Gastroesophageal sphincter (tissue), 4 donors: ENCODE measurements at regions not wholly inside any gene's neighbourhood (a gene's known extent, or its start where the extent isn't known, plus 50 kb on each side); places are given as distances from the start of the nearest gene placed in this dataset.

Experiments
- ATAC-seq: fragments of 150-250 bp; one replicate; pipeline ENCODE4 v1.9.1; 2016; ENCODE audit warnings: mild to moderate bottlenecking, moderate library complexity
- H3K27ac ChIP-seq, 4 donors: fragments of 200-600 bp; sonication (generic) in 3 of 4; 1 replicate in 3 of 4; 2 replicates in 1 of 4; pipeline ENCODE4 v1.5.1; 2016 to 2019
- H3K27me3 ChIP-seq: fragments of 200-600 bp; sonication (generic); one replicate; pipeline ENCODE4 v1.5.1; 2019
- H3K36me3 ChIP-seq, 2 donors: fragments of 200-600 bp; sonication (generic); one replicate each; pipeline ENCODE4 v1.5.1; 2019; ENCODE audit warnings: control low read depth in 1 of 2
- H3K4me1 ChIP-seq, 3 donors: fragments of 200-600 bp; sonication (generic); 1 replicate in 2 of 3; 2 replicates in 1 of 3; pipeline ENCODE4 v1.5.1; 2016 to 2019; ENCODE audit warnings: control low read depth in 2 of 3
- H3K4me3 ChIP-seq, 2 donors: fragments of 200-600 bp; sonication (generic); one replicate each; pipeline ENCODE4 v1.5.1; 2019; ENCODE audit warnings: mild to moderate bottlenecking in 1 of 2, moderate library complexity in 1 of 2
- H3K9me3 ChIP-seq, 3 donors: fragments of 200-600 bp; sonication (generic); one replicate each; pipeline ENCODE4 v1.5.1; 2017 to 2019; ENCODE audit warnings: control low read depth in 2 of 3
- EP300 ChIP-seq: sonication (generic); formaldehyde crosslinking; IDR thresholded peaks from one replicate; pipeline ENCODE4 v1.6.1; 2017; ENCODE audit warnings: antibody characterized with exemption, mild to moderate bottlenecking
- POLR2A ChIP-seq, 2 donors: fragments of 450-650 bp; IDR thresholded peaks; one replicate each; pipeline ENCODE4 v1.6.1; 2017; ENCODE audit warnings: antibody characterized with exemption in 2 of 2, mild to moderate bottlenecking in 2 of 2, moderate library complexity in 1 of 2
- POLR2AphosphoS5 ChIP-seq: sonication (generic); formaldehyde crosslinking; IDR thresholded peaks from one replicate; pipeline ENCODE4 v1.6.1; 2017; ENCODE audit warnings: antibody characterized with exemption
- WGBS, 2 donors: methylation state at CpG; one replicate each; pipeline ENCODE4 v1.1.5; 2018; ENCODE audit warnings: low coverage in 1 of 2; 5-methylcytosine and 5-hydroxymethylcytosine counted together
- TF ChIP-seq, protein P1 (sequence below), 4 experiments: fragments of 200-600 bp in 2 of 4; fragments of 450-650 bp in 2 of 4; sonication (generic) in 1 of 4; IDR thresholded peaks; one replicate each; pipeline ENCODE4 v1.5.1; 2017 to 2019; ENCODE audit warnings: antibody characterized with exemption in 4 of 4, mild to moderate bottlenecking in 2 of 4, moderate library complexity in 2 of 4

DNA sequence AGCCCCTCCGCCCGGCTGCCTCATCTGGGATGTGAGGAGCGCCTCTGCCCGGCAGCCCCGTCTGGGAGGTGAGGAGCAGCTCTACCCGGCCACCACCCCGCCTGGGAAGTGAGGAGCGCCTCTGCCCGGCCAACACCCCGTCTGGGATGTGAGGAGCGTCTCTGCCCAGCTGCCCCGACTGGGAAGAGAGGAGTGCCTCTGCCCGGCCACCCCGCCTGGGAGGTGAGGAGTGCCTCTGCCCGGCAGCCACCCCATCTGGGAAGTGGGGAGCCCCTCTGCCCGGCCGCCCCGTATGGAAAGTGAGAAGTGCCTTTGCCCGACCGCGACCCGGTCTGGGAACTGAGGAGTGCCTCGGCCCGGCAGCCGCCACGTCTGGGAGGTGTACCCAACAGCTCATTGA is 74.3 kb upstream of the TNIP3 start:
- Histone ChIP-seq H3K9me3 (no peaks in the 10 kb centered on the region), H3K36me3 (no peaks in the 10 kb centered on the region), H3K27ac (no peak overlapping the region), H3K27me3 (no peaks in the 10 kb centered on the region), H3K4me3 (no peak overlapping the region), H3K4me1 (no peaks in the 10 kb centered on the region)
- TF ChIP-seq, protein P1, sequence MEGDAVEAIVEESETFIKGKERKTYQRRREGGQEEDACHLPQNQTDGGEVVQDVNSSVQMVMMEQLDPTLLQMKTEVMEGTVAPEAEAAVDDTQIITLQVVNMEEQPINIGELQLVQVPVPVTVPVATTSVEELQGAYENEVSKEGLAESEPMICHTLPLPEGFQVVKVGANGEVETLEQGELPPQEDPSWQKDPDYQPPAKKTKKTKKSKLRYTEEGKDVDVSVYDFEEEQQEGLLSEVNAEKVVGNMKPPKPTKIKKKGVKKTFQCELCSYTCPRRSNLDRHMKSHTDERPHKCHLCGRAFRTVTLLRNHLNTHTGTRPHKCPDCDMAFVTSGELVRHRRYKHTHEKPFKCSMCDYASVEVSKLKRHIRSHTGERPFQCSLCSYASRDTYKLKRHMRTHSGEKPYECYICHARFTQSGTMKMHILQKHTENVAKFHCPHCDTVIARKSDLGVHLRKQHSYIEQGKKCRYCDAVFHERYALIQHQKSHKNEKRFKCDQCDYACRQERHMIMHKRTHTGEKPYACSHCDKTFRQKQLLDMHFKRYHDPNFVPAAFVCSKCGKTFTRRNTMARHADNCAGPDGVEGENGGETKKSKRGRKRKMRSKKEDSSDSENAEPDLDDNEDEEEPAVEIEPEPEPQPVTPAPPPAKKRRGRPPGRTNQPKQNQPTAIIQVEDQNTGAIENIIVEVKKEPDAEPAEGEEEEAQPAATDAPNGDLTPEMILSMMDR (IDR thresholded peaks at IDR 0.05), result no peak
- no peak for TF ChIP-seq POLR2A (IDR thresholded peaks at IDR 0.05)
- no peak for TF ChIP-seq POLR2AphosphoS5
- TF ChIP-seq EP300, result no peak
- ATAC-seq, result no peak
- WGBS, 2 donors, result no CpG with 5 or more reads among the region's 26 CpGs

DNA sequence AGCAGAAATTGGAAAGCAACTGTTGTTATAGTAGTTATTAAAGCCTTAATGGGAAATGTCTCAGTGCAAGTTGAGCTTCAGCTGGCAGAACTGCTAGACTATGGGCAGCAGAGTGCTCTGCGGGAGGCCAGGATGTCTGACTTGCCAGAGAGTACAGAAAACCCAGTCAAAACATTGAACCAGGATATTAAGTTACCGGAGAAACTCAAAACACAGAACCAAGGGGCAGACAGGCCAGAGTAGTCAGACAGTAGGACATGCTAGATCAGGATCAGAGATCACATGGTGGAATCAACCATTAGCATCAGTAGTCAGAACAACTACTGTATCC is 72.9 kb upstream of the TNIP3 start:
- TF ChIP-seq EP300 (no peak), POLR2A (IDR thresholded peaks at IDR 0.05) (no peak), POLR2AphosphoS5 (no peak)
- TF ChIP-seq, protein P1 (IDR thresholded peaks at IDR 0.05), result no peak
- no peaks in the 10 kb centered on the region for H3K27me3 ChIP-seq
- no peak overlapping the region for H3K4me3 ChIP-seq
- H3K9me3 ChIP-seq, result no peaks in the 10 kb centered on the region
- no peaks in the 10 kb centered on the region for H3K4me1 ChIP-seq
- no peak for ATAC-seq
- H3K27ac ChIP-seq, result no peak overlapping the region
- H3K36me3 ChIP-seq, result no peaks in the 10 kb centered on the region
- WGBS, 2 donors, result 83 to 87% methylated on average over 2 of the region's 2 CpGs

DNA sequence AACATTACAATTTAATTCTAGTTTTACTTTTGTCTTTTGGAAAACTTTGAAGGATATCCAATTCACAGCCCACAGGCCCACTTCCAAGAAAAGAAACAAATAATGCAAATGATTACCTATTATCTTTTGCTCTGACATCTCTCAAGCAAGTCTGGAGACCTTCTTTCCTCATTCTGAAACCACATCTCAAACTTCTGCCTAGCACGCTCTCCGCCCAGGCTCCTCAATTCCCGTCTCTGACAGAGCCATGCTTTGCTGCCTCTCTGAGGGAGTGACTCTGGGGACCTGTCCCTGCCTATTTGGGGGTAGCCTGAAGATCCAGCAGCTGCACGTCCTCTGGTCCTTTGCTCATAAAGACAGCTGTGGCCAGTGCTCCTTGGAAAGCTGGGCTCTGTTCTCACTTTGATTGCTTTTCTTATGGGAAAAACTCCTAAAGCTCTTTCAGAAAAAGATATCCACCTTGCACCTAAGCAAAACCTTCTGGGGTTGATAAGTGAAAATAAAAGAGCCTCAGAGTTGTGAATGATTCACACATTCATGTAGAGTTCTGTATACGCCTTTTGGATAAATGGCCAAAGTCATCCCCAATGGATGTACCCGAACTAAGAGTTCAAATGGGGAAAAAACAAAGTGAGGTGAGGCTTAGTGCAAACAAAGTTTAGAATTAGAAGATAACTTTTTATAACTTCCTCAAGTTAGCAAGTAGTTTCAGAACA is 72.4 kb upstream of the TNIP3 start:
- no peak for ATAC-seq
- H3K36me3 ChIP-seq, result no peaks in the 10 kb centered on the region
- no peak overlapping the region for H3K4me3 ChIP-seq
- no peaks in the 10 kb centered on the region for H3K9me3 ChIP-seq
- 78 to 92% methylated on average over 5 to 6 of the region's 6 CpGs for WGBS, 2 donors
- TF ChIP-seq, protein P1 (IDR thresholded peaks at IDR 0.05), result no peak
- H3K27me3 ChIP-seq, result no peaks in the 10 kb centered on the region
- H3K4me1 ChIP-seq, result no peaks in the 10 kb centered on the region
- H3K27ac ChIP-seq, result no peak overlapping the region

DNA sequence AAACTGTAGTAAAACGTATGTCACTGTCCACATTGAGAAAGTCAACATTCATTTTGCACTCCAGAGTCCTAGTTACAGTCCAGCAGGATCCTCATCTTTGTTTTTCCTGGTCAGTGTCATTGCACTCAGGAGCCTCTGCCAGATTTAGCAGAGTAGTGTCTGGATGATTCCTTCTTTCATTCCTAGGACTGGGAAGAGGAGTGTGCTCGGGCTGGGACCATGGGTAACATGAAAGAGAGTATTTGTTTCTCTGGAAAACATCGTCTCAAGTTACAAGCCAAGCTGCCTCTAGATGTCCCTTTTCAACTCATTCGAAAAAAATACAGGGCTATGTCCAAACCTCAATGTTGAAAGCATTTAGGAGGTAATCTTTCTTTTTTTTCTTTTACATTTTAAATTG is 69.9 kb upstream of the TNIP3 start:
- no peaks in the 10 kb centered on the region for H3K9me3 ChIP-seq
- TF ChIP-seq POLR2AphosphoS5 (no peak), EP300 (no peak)
- TF ChIP-seq, protein P1 (IDR thresholded peaks at IDR 0.05), result no peak
- no peaks in the 10 kb centered on the region for H3K36me3 ChIP-seq
- no peak overlapping the region for H3K27ac ChIP-seq
- H3K27me3 ChIP-seq, result no peaks in the 10 kb centered on the region
- no peaks in the 10 kb centered on the region for H3K4me1 ChIP-seq
- no peak for ATAC-seq
- 63 to 76% methylated on average over 3 to 4 of the region's 4 CpGs for WGBS, 2 donors
- no peak overlapping the region for H3K4me3 ChIP-seq

DNA sequence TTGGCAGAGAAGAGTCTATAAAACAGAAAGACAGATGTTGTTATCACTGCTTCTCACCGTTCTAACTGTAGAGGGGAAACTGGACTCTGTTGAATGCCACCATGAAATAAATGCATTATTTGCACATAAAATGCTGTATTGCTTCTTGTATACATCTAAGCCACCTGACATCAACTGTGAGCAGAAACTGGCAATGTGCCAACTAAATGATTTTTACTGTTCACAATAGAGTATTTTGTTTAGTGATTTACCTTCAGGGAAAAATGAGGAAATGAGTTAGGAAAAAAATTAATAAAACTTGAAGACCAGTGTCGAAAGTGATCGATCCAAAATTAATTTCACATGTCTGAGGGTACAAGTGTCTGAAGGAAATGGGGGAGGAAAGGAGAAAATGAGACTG is 65.9 kb upstream of the TNIP3 start:
- H3K27ac ChIP-seq, result no peak overlapping the region
- no peaks in the 10 kb centered on the region for H3K36me3 ChIP-seq
- ATAC-seq, result no peak
- H3K9me3 ChIP-seq, result no peaks in the 10 kb centered on the region
- H3K27me3 ChIP-seq, result no peaks in the 10 kb centered on the region
- H3K4me3 ChIP-seq, result no peak overlapping the region
- WGBS, 2 donors, result 65 to 77% methylated on average over 3 of the region's 3 CpGs
- no peaks in the 10 kb centered on the region for H3K4me1 ChIP-seq
- TF ChIP-seq POLR2A (IDR thresholded peaks at IDR 0.05), result no peak
- TF ChIP-seq, protein P1 (IDR thresholded peaks at IDR 0.05), result no peak
- TF ChIP-seq POLR2AphosphoS5, result no peak
- TF ChIP-seq EP300, result no peak
